H1 (cell line): ENCODE measurements at regions not wholly inside any gene's neighbourhood (a gene's known extent, or its start where the extent isn't known, plus 50 kb on each side); places are given as distances from the start of the nearest gene placed in this dataset.

Experiments
- CTCF ChIA-PET: fragments of 300-600 bp; sonication (Branson Sonifier 250); formaldehyde crosslinking; loops from one replicate; lab custom pipeline; 2021; ENCODE audit not compliant: partially characterized antibody; lab: Charles Lee
- POLR2A ChIA-PET: fragments of 300-600 bp; sonication (Branson Sonifier 250); formaldehyde crosslinking; loops from one replicate; lab custom pipeline; 2021; ENCODE audit warnings: inconsistent platforms; ENCODE audit not compliant: partially characterized antibody; lab: Charles Lee
- DNase-seq, 2 experiments: peaks; one replicate each; pipeline versions ENCODE4 v3.0.0 to v3.0.0-alpha.2; 2010 to 2022; ENCODE audit warnings: low spot score in 2 of 2, low read depth in 1 of 2, mixed read lengths in 1 of 2
- FAIRE-seq: peaks from 2 replicates; lab custom pipeline; 2011; peaks lifted over from hg19 to GRCh38; lab: Jason Lieb, UNC
- H2AFZ ChIP-seq: 2 replicates; pipeline ENCODE4 v1.8.1; 2012; ENCODE audit warnings: low read length, inconsistent platforms
- H2AK5ac ChIP-seq: 2 replicates; pipeline ENCODE4 v1.6.1; 2013; ENCODE audit warnings: low read depth, low read length
- H2BK120ac ChIP-seq: replicated peaks from 2 replicates; pipeline ENCODE3; 2013; ENCODE audit warnings: low read depth, low read length, inconsistent platforms
- H2BK12ac ChIP-seq: 2 replicates; pipeline ENCODE4 v1.6.1; 2013; ENCODE audit warnings: low read depth, low read length
- H2BK15ac ChIP-seq: 2 replicates; pipeline ENCODE4 v1.6.1; 2013; ENCODE audit warnings: low read length
- H2BK20ac ChIP-seq: 2 replicates; pipeline ENCODE4 v1.6.1; 2013; ENCODE audit warnings: low read length
- H2BK5ac ChIP-seq: 2 replicates; pipeline ENCODE4 v1.6.1; 2013; ENCODE audit warnings: low read depth, low read length
- H3K14ac ChIP-seq: 2 replicates; pipeline ENCODE4 v1.6.1; 2013; ENCODE audit warnings: inconsistent platforms; ENCODE audit not compliant: insufficient read length
- H3K18ac ChIP-seq: 2 replicates; pipeline ENCODE4 v1.6.1; 2013; ENCODE audit warnings: low read length; ENCODE audit errors: extremely low read depth
- H3K23ac ChIP-seq: 2 replicates; pipeline ENCODE4 v1.6.1; 2013; ENCODE audit warnings: inconsistent platforms; ENCODE audit not compliant: insufficient read length
- H3K23me2 ChIP-seq: 2 replicates; pipeline ENCODE4 v1.6.1; 2013; ENCODE audit warnings: low read depth, low read length
- H3K27ac ChIP-seq: 2 replicates; pipeline ENCODE4 v1.6.1; 2011; ENCODE audit warnings: low read depth, low read length, inconsistent platforms
- H3K27me3 ChIP-seq, 4 experiments: replicated peaks in 1 of 4; 1 replicate in 1 of 4; 2 replicates in 3 of 4; pipeline versions ENCODE4 v1.6.1 to v1.8.1; 2011 to 2013; ENCODE audit warnings: low read length in 3 of 4, mild to moderate bottlenecking in 3 of 4, inconsistent platforms in 2 of 4, mixed read lengths in 2 of 4, moderate library complexity in 1 of 4; ENCODE audit not compliant: control insufficient read depth in 3 of 4, insufficient read depth in 3 of 4; ENCODE audit errors: extremely low read depth in 1 of 4
- H3K36me3 ChIP-seq, 4 experiments: 2 replicates each; pipeline versions ENCODE4 v1.6.1 to v1.8.1; 2011 to 2013; ENCODE audit warnings: mild to moderate bottlenecking in 4 of 4, low read length in 3 of 4, moderate library complexity in 2 of 4, control low read depth in 1 of 4, inconsistent platforms in 1 of 4; ENCODE audit not compliant: insufficient read depth in 4 of 4, control insufficient read depth in 2 of 4
- H3K4ac ChIP-seq: replicated peaks from 2 replicates; pipeline ENCODE3; 2013; ENCODE audit warnings: low read length, low read depth, mixed read lengths, inconsistent platforms; ENCODE audit not compliant: insufficient read length
- H3K4me1 ChIP-seq, 4 experiments: replicated peaks in 1 of 4; 1 replicate in 1 of 4; 2 replicates in 3 of 4; pipeline versions ENCODE4 v1.6.1 to v1.8.1; 2011 to 2013; ENCODE audit warnings: low read length in 3 of 4, inconsistent platforms in 2 of 4, mixed read lengths in 1 of 4; ENCODE audit not compliant: insufficient read depth in 4 of 4, control insufficient read depth in 3 of 4
- H3K4me2 ChIP-seq, 2 experiments: 2 replicates each; pipeline versions ENCODE4 v1.6.1 to v1.8.1; 2011 to 2013; ENCODE audit warnings: low read depth in 2 of 2, low read length in 2 of 2, control low read depth in 1 of 2, inconsistent platforms in 1 of 2, mild to moderate bottlenecking in 1 of 2; ENCODE audit not compliant: insufficient read depth in 1 of 2
- H3K4me3 ChIP-seq, 4 experiments: fragments of 200-600, 300-600 bp in 1 of 4; sonication (generic), shearing (Covaris generic), sonication (Bioruptor Twin) in 1 of 4; 2 replicates each; pipeline versions ENCODE4 v1.5.1 to v1.8.1; 2011 to 2016; ENCODE audit warnings: low read length in 4 of 4, low read depth in 3 of 4, control low read depth in 2 of 4, inconsistent platforms in 2 of 4, mild to moderate bottlenecking in 2 of 4, mixed read lengths in 1 of 4, moderate library complexity in 1 of 4; ENCODE audit not compliant: insufficient read depth in 2 of 4; ENCODE audit errors: extremely low read depth in 1 of 4
- H3K56ac ChIP-seq: replicated peaks from 2 replicates; pipeline ENCODE3; 2013; ENCODE audit warnings: low read depth, mild to moderate bottlenecking, mixed read lengths, low read length, inconsistent platforms; ENCODE audit not compliant: insufficient read length
- H3K79me1 ChIP-seq: 2 replicates; pipeline ENCODE4 v1.6.1; 2013; ENCODE audit warnings: low read depth, low read length, control low read depth
- H3K79me2 ChIP-seq, 2 experiments: 2 replicates each; pipeline versions ENCODE4 v1.6.1 to v1.8.1; 2012 to 2013; ENCODE audit warnings: low read length in 2 of 2, mild to moderate bottlenecking in 2 of 2, inconsistent platforms in 1 of 2; ENCODE audit not compliant: insufficient read depth in 2 of 2, control insufficient read depth in 1 of 2
- H3K9ac ChIP-seq, 4 experiments: replicated peaks in 1 of 4; 1 replicate in 1 of 4; 2 replicates in 3 of 4; pipeline versions ENCODE4 v1.6.1 to v1.8.1; 2011 to 2013; ENCODE audit warnings: low read depth in 3 of 4, low read length in 3 of 4, control low read depth in 2 of 4, mild to moderate bottlenecking in 2 of 4, moderate library complexity in 2 of 4, inconsistent platforms in 1 of 4; ENCODE audit errors: extremely low read depth in 1 of 4
- H3K9me3 ChIP-seq, 2 experiments: 2 replicates each; pipeline versions ENCODE4 v1.6.1 to v1.8.1; 2012 to 2013; ENCODE audit warnings: mild to moderate bottlenecking in 2 of 2, moderate library complexity in 2 of 2, control low read depth in 1 of 2, inconsistent platforms in 1 of 2, low read depth in 1 of 2, low read length in 1 of 2, mixed read lengths in 1 of 2; ENCODE audit not compliant: insufficient read depth in 2 of 2
- H4K20me1 ChIP-seq, 2 experiments: replicated peaks in 1 of 2; 2 replicates each; pipeline versions ENCODE3 to v1.8.1; 2011 to 2013; ENCODE audit warnings: inconsistent platforms in 2 of 2, low read length in 2 of 2, mild to moderate bottlenecking in 1 of 2; ENCODE audit not compliant: insufficient read depth in 2 of 2, control insufficient read depth in 1 of 2
- H4K5ac ChIP-seq: 2 replicates; pipeline ENCODE4 v1.6.1; 2013; ENCODE audit warnings: low read length, low read depth, mixed read lengths, inconsistent platforms; ENCODE audit not compliant: insufficient read length
- H4K8ac ChIP-seq: 2 replicates; pipeline ENCODE4 v1.8.0; 2013; ENCODE audit warnings: mild to moderate bottlenecking, moderate library complexity, low read length, inconsistent platforms; ENCODE audit not compliant: insufficient read depth; ENCODE audit errors: extremely low read depth
- H4K91ac ChIP-seq: replicated peaks from 2 replicates; pipeline ENCODE3; 2013; ENCODE audit warnings: low read length, mixed read lengths, inconsistent platforms; ENCODE audit not compliant: insufficient read length
- CEBPB ChIP-seq: IDR thresholded peaks from 2 replicates; pipeline ENCODE4 v1.6.1; 2012; ENCODE audit warnings: low read depth, low read length
- CREB1 ChIP-seq: IDR thresholded peaks from 2 replicates; pipeline ENCODE4 v1.6.1; 2012; ENCODE audit warnings: inconsistent platforms
- POU5F1 ChIP-seq: IDR thresholded peaks from 2 replicates; pipeline ENCODE4 v1.6.1; 2011; ENCODE audit warnings: low read depth, mild to moderate bottlenecking, low read length, moderate library complexity
- YY1 ChIP-seq: IDR thresholded peaks from 2 replicates; pipeline ENCODE4 v1.6.1; 2011; ENCODE audit warnings: low read depth, mild to moderate bottlenecking, low read length
- WGBS, 2 experiments: shearing (Covaris generic) in 1 of 2; methylation state at CpG; one replicate each; pipeline versions ENCODE4 v1.1.6 to v1.1.7; 2013 to 2015; ENCODE audit warnings: low lambda C conversion rate in 2 of 2, mixed read lengths in 2 of 2, inconsistent platforms in 1 of 2, low coverage in 1 of 2, missing lambda C conversion rate in 1 of 2; ENCODE audit not compliant: insufficient replicate concordance in 2 of 2, insufficient coverage in 1 of 2, insufficient read length in 1 of 2; ENCODE audit errors: extremely low coverage in 1 of 2, missing lambda C conversion rate in 1 of 2; 5-methylcytosine and 5-hydroxymethylcytosine counted together

- no peaks in the 10 kb centered on the region for H4K20me1 ChIP-seq
- H3K9ac ChIP-seq = no peak overlapping the region
- H3K27me3 ChIP-seq = no peaks in the 10 kb centered on the region
- TF ChIP-seq CREB1 (no peak), POU5F1 (no peak), YY1 (no peak), CEBPB (no peak)
- no peak overlapping the region for H3K27ac ChIP-seq
- H2AFZ ChIP-seq = no peak overlapping the region
- no peak overlapping the region for H2BK120ac ChIP-seq
- H2BK12ac ChIP-seq = no peak overlapping the region
- POLR2A ChIA-PET = no interaction called here
- H2BK5ac ChIP-seq = no peak overlapping the region
- H3K79me2 ChIP-seq = no peaks in the 10 kb centered on the region
- no peaks in the 10 kb centered on the region for H3K23me2 ChIP-seq
- no peaks in the 10 kb centered on the region for H3K36me3 ChIP-seq
- H3K79me1 ChIP-seq = no peaks in the 10 kb centered on the region
- no peak overlapping the region for H2BK15ac ChIP-seq
- no peaks in the 10 kb centered on the region for H3K4me1 ChIP-seq
- FAIRE-seq (no peak), DNase-seq (no peak)
- H3K23ac ChIP-seq = no peak overlapping the region
- CTCF ChIA-PET = no interaction called here
- peaks cover 7% of the 10 kb centered on the region in 2 experiments; a peak in 2 of 4 replicates for H3K9me3 ChIP-seq
- H4K5ac ChIP-seq = no peak overlapping the region
- no peak overlapping the region for H2AK5ac ChIP-seq
- H3K4me2 ChIP-seq = no peak overlapping the region
- no peak overlapping the region for H2BK20ac ChIP-seq
- no peak overlapping the region for H3K14ac ChIP-seq
- no peak overlapping the region for H3K18ac ChIP-seq
- H3K4ac ChIP-seq = no peak overlapping the region
- H4K8ac ChIP-seq = no peak overlapping the region
- H3K4me3 ChIP-seq = no peak overlapping the region
- H4K91ac ChIP-seq = no peak overlapping the region
- no peak overlapping the region for H3K56ac ChIP-seq
- WGBS, 2 experiments = 82% methylated on average over 2 of the region's 2 CpGs; no CpG with 5 or more reads in 1 of the 2 experiments
Measured at GRCh38 chr10:9160275-9160674, 1105.8 kb downstream of the GATA3 start.
